ENCODE measurements at regions not wholly inside any gene's neighbourhood (a gene's known extent, or its start where the extent isn't known, plus 50 kb on each side); places are given as distances from the start of the nearest gene placed in this dataset.
A peak's percentile ranks its signal among the peaks of the same experiment; 100 is the strongest.
"Not testable (repeated sequence)": the region's sequence is repeated elsewhere in the genome, so short reads cannot be mapped to it uniquely, and the experiment has no call there.

GRCh38 chr10:4176500-4177281, 391.7 kb upstream of the KLF6 start:
- no peak for DNase-seq (ENCODE audit: low read depth)

GRCh38 chr10:4174197-4174596, 389.2 kb upstream of the KLF6 start:
- DNase-seq (ENCODE audit: low read depth), result peak; percentile 34

GRCh38 chr10:4170633-4171314, 385.8 kb upstream of the KLF6 start:
- no peak for DNase-seq (ENCODE audit: low read depth)

- DNase-seq (ENCODE audit: low read depth), result no peak
These were observed 385.2 kb upstream of the KLF6 start for GRCh38 chr10:4170181-4170580.

GRCh38 chr10:4169448-4169847, 384.4 kb upstream of the KLF6 start:
- DNase-seq (ENCODE audit: low read depth), result no peak

- DNase-seq (ENCODE audit: low read depth), result no peak
These were observed 382.2 kb upstream of the KLF6 start for GRCh38 chr10:4167216-4167615.

GRCh38 chr10:4162571-4163286, 377.7 kb upstream of the KLF6 start:
- DNase-seq (ENCODE audit: low read depth), result no peak

GRCh38 chr10:4159173-4159572, 374.2 kb upstream of the KLF6 start:
- no peak for DNase-seq (ENCODE audit: low read depth)

GRCh38 chr10:4154191-4154715, 369.2 kb upstream of the KLF6 start:
- DNase-seq (ENCODE audit: low read depth), result no peak

- no peak for DNase-seq (ENCODE audit: low read depth)
These were observed 366.5 kb upstream of the KLF6 start for GRCh38 chr10:4151466-4151865.

- DNase-seq (ENCODE audit: low read depth), result no peak
These were observed 365.7 kb upstream of the KLF6 start for GRCh38 chr10:4150676-4151075.

GRCh38 chr10:4149460-4149859, 364.5 kb upstream of the KLF6 start:
- DNase-seq (ENCODE audit: low read depth), result not testable (repeated sequence)

- DNase-seq (ENCODE audit: low read depth), result no peak
These were observed 362.2 kb upstream of the KLF6 start for GRCh38 chr10:4147245-4147644.

GRCh38 chr10:4144817-4145216, 359.8 kb upstream of the KLF6 start:
- DNase-seq (ENCODE audit: low read depth), result peak; percentile 56

- no peak for DNase-seq (ENCODE audit: low read depth)
These were observed 356.5 kb upstream of the KLF6 start for GRCh38 chr10:4141471-4141870.

GRCh38 chr10:4138146-4138721, 353.2 kb upstream of the KLF6 start:
- no peak for DNase-seq (ENCODE audit: low read depth)

GRCh38 chr10:4137299-4137698, 352.3 kb upstream of the KLF6 start:
- DNase-seq (ENCODE audit: low read depth), result no peak

GRCh38 chr10:4136121-4136520, 351.1 kb upstream of the KLF6 start:
- no peak for DNase-seq (ENCODE audit: low read depth)

GRCh38 chr10:4132216-4132556, 347.2 kb upstream of the KLF6 start:
- no peak for DNase-seq (ENCODE audit: low read depth)

GRCh38 chr10:4131407-4132215, 346.6 kb upstream of the KLF6 start:
- peak; percentile 92 for DNase-seq (ENCODE audit: low read depth)

- DNase-seq (ENCODE audit: low read depth), result no peak
These were observed 345.7 kb upstream of the KLF6 start for GRCh38 chr10:4130685-4131084.

Data from HT1080 (cell line).